Thyroid gland (tissue), 4 donors: ENCODE measurements at regions not wholly inside any gene's neighbourhood (a gene's known extent, or its start where the extent isn't known, plus 50 kb on each side); places are given as distances from the start of the nearest gene placed in this dataset.

Source experiments
- CTCF ChIP-seq, 6 experiments: fragments of 200-600 bp in 3 of 6; fragments of 450-650 bp in 3 of 6; sonication (generic) in 3 of 6; IDR thresholded peaks; one replicate each; pipeline ENCODE4 v1.5.1; 2016 to 2019; ENCODE audit warnings: antibody characterized with exemption in 6 of 6, mild to moderate bottlenecking in 2 of 6, inconsistent platforms in 1 of 6, moderate library complexity in 1 of 6
- POLR2A ChIP-seq, 2 donors: fragments of 450-650 bp; IDR thresholded peaks; one replicate each; pipeline ENCODE4 v1.6.1; 2017; ENCODE audit warnings: antibody characterized with exemption in 2 of 2, mild to moderate bottlenecking in 2 of 2, moderate library complexity in 1 of 2

GRCh38 chr13:73662833-73663232, 471.4 kb downstream of the KLF12 start:
- no peak for TF ChIP-seq CTCF (IDR thresholded peaks at IDR 0.05)
- no peak for TF ChIP-seq POLR2A (IDR thresholded peaks at IDR 0.05)
